GM19238 (cell line): ENCODE measurements at regions not wholly inside any gene's neighbourhood (a gene's known extent, or its start where the extent isn't known, plus 50 kb on each side); places are given as distances from the start of the nearest gene placed in this dataset.
"Not testable (repeated sequence)": the region's sequence is repeated elsewhere in the genome, so short reads cannot be mapped to it uniquely, and the experiment has no call there.

Experiments
- DNase-seq: peaks from one replicate; pipeline ENCODE4 v3.0.0; 2011; ENCODE audit warnings: low spot score; ENCODE audit not compliant: insufficient read length

- no peak for DNase-seq
These were observed 102.0 kb downstream of the HNMT start for GRCh38 chr2:138066139-138066806.

GRCh38 chr2:138066841-138067240 lies 102.6 kb downstream of the HNMT start:
- no peak for DNase-seq

- not testable (repeated sequence) for DNase-seq
These were observed 104.4 kb downstream of the HNMT start for GRCh38 chr2:138068669-138069068.

GRCh38 chr2:138071042-138071719 lies 106.9 kb downstream of the HNMT start:
- DNase-seq, result not testable (repeated sequence)

GRCh38 chr2:138071720-138072719 lies 107.7 kb downstream of the HNMT start:
- no peak for DNase-seq

- no peak for DNase-seq
These were observed 113.9 kb downstream of the HNMT start for GRCh38 chr2:138078153-138078552.

- DNase-seq, result no peak
These were observed 115.7 kb downstream of the HNMT start for GRCh38 chr2:138079976-138080375.

GRCh38 chr2:138081225-138082073 lies 117.2 kb downstream of the HNMT start:
- DNase-seq, result no peak

- no peak for DNase-seq
These were observed 119.9 kb downstream of the HNMT start for GRCh38 chr2:138084206-138084605.

- DNase-seq, result not testable (repeated sequence)
These were observed 121.2 kb downstream of the HNMT start for GRCh38 chr2:138085441-138085840.

GRCh38 chr2:138086576-138086975 lies 122.3 kb downstream of the HNMT start:
- DNase-seq, result no peak

- no peak for DNase-seq
These were observed 123.7 kb downstream of the HNMT start for GRCh38 chr2:138087751-138088593.

- peak; percentile 3 for DNase-seq
These were observed 126.1 kb downstream of the HNMT start for GRCh38 chr2:138090330-138090729.

- DNase-seq, result no peak
These were observed 129.2 kb downstream of the HNMT start for GRCh38 chr2:138093455-138093854.

- DNase-seq, result no peak
These were observed 129.8 kb downstream of the HNMT start for GRCh38 chr2:138094031-138094430.

- no peak for DNase-seq
These were observed 131.1 kb downstream of the HNMT start for GRCh38 chr2:138095336-138095735.

GRCh38 chr2:138099288-138099687 lies 135.0 kb downstream of the HNMT start:
- not testable (repeated sequence) for DNase-seq

GRCh38 chr2:138101718-138102117 lies 137.4 kb downstream of the HNMT start:
- DNase-seq, result no peak

- no peak for DNase-seq
These were observed 138.4 kb downstream of the HNMT start for GRCh38 chr2:138102664-138103063.

- DNase-seq, result no peak
These were observed 138.9 kb downstream of the HNMT start for GRCh38 chr2:138103156-138103555.
